Activated CD4-positive, alpha-beta T cell treated with anti-CD3 and anti-CD28 coated beads, Interleukin-2, amount 50 U/mL, for 16 hours (primary cell): ENCODE measurements at regions not wholly inside any gene's neighbourhood (a gene's known extent, or its start where the extent isn't known, plus 50 kb on each side); places are given as distances from the start of the nearest gene placed in this dataset.

ENCODE experiments used
- DNase-seq: peaks from one replicate; pipeline ENCODE4 v3.0.0-alpha.2; 2020

- no peak for DNase-seq
Observed at GRCh38 chr5:71865665-71866320, 146.7 kb downstream of the CARTPT start.

- no peak for DNase-seq
Observed at GRCh38 chr5:71872311-71872864, 153.3 kb downstream of the CARTPT start.

- no peak for DNase-seq
Observed at GRCh38 chr5:71873191-71873591, 154.1 kb downstream of the CARTPT start.

DNA sequence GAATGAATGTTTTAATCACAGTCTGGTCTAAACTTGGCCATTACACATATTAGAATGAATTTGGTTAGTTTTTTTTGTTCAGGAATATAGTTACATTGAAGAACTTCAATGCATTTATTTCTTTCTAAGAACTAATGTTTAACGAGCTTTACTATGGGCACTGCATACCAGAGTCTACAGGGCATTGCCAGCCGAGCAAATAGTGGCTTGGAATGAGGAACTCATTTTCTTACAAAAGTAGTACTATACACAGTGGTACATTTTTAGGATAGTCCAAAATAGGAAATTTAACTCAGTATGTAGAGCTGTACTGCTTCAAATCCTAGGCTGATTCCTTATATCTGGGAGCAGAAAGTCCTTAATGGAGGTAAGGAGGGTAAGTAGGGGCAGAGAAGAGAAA, 155.4 kb downstream of the CARTPT start:
- no peak for DNase-seq

- DNase-seq = no peak
Observed at GRCh38 chr5:71877511-71877910, 158.4 kb downstream of the CARTPT start.

- no peak for DNase-seq
Observed at GRCh38 chr5:71880536-71880935, 161.5 kb downstream of the CARTPT start.

DNA sequence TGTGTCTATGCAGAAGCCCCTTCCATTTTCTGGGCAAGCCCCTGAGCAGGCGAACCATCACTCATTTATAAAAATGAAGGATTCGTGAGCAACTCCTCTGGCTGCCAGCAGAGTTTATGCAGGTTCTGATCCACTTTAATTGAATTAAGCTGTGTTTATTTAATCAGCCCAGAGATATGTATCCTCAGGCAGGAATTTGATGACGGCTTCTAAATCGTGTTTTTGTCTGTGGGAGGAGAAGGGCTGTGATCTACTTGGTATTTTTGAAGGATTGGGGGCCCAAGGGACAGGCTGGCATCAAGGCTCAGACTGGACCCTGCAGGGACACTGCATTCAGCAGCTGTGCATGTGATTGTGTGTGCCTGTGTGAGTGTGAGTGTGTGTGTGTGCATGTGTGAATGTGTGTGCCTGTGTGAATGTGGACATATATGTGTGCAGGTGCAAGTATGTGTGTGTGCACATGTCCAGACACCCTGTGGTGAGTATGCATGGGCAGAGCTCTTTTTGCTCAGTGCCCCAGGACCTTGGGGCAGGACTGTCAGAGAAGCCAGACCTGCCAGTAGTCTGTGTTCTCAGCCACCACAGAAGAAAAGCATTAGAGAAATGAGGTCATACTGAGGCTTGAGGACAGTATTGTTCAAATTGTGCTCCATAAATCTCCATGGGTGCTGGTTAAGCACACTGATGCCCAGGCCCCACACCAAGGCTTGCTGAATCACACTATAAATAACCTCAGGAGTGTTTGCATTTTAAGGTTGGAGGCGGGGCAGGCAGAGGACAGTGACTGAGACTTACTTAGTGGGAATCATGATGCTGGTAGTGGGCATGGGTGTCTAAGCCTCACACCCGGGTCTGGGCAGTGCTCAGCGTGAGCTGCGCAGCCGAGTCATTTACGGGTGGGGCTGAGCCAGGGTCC, 164.0 kb downstream of the CARTPT start:
- DNase-seq = no peak

- no peak for DNase-seq
Observed at GRCh38 chr5:71883742-71884103, 164.6 kb downstream of the CARTPT start.

GRCh38 chr5:71884926-71885325, 165.9 kb downstream of the CARTPT start:
- DNase-seq = no peak

DNA sequence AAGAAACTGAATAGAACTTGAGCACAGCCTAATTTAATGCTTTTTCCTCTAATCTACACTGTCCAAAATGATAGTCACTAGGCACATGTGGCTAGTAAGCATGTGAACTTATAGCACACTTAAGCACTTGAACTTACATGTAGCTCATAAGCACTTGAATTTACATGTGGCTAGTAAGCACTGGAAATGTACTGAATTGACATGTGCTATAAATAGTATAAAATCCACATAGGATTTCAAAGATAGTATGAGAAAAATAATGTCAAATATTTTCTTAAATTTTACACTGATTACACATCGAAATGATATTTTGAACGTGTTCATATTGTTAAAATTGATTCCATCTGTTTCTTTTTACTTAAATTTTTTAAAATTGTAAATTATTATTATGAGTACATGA, 167.3 kb downstream of the CARTPT start:
- no peak for DNase-seq

DNA sequence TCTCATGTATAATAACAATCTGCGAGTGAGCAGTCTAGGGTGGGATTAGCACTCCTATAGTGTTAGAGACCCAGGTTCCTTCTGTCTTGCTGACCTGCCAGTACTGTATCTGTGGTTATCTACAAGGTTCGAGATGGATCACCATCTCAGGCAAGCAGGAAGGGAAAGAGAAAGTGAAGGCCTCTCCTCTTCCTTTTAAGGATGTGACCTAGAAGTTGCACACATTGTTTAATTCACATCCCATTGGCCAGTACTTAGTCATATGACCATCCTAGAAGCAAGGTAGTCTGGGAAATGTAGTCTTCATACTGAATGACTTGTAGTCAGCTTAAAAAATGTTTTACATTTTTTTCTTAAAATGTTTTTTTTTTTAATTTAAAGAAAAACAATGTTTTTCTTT, 168.6 kb downstream of the CARTPT start:
- DNase-seq = peak; percentile 78

- DNase-seq = no peak
Observed at GRCh38 chr5:71891406-71891805, 172.3 kb downstream of the CARTPT start.

DNA sequence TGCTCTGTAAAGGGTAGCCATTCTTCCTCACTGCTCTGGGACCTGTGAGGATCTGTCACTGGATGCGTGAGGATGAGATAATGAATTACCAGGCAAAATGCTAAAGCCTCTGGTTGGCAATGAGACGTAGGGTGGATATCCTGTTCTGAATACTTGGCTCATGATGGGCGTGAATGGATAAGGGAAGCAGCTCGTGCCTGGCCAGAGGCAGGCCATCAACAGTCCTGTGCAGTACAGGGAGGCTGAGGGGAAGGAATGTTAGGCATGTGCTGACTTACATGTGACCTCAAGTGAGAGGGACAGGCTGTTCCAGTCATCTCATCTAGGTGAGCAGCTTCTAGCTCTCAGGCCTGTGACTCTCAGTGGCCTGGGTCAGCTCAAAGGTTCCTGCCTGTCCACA, 172.8 kb downstream of the CARTPT start:
- DNase-seq = no peak

DNA sequence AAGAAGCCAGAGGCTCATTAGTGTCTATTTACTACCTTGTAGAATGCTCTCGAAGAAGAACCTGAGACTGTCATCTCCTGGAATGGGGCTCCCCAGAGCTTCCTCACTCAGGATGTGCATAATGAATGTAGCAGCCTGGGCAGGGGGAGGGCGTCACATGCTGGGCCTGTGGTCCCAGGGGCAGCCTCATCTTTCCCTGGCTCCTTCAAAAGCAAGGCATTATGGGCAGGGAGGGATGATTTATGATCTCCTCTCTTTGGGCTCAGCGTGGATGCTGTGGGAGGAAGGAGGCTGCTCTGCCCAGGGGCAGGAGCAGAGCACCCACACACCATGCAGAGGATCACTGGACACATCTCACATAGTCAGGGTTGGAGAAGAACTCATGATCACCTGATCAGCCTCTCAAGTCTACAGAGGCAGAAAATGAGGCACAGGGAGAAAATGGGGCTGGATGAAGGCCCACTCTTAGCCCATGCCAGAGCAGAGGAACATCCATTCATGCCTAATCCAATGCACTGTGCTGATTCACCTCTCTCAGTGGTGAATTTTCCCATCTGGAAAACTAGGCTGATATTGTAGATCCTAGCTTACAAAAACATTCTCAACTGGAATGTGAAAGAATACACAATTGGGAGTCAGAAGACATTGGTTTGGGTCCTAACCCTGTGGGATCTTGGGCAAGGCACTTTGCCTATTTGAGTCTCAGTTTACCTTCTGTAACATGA, 173.7 kb downstream of the CARTPT start:
- DNase-seq = no peak

- no peak for DNase-seq
Observed at GRCh38 chr5:71893451-71893850, 174.4 kb downstream of the CARTPT start.

GRCh38 chr5:71894091-71894490, 175.0 kb downstream of the CARTPT start:
- DNase-seq = no peak

DNA sequence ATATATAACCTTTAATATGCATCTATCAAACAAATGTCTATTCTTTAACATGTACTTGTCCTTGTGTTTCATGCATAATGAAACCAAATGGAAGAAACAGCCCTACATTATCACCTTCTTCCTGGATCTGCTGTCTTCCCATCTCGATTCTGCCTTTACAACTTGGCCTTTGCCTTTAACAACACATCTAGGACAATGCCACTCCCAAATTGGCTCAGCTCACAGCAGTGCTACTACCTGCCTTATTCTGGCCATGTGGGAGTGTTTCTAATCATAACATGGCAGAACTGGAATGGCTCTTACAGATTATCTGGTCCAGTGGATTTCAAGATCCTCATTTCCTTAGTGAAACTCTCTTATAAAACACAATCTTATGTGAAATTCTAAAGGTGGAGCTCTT, 176.5 kb downstream of the CARTPT start:
- DNase-seq = no peak

- no peak for DNase-seq
Observed at GRCh38 chr5:71899865-71900342, 180.8 kb downstream of the CARTPT start.

DNA sequence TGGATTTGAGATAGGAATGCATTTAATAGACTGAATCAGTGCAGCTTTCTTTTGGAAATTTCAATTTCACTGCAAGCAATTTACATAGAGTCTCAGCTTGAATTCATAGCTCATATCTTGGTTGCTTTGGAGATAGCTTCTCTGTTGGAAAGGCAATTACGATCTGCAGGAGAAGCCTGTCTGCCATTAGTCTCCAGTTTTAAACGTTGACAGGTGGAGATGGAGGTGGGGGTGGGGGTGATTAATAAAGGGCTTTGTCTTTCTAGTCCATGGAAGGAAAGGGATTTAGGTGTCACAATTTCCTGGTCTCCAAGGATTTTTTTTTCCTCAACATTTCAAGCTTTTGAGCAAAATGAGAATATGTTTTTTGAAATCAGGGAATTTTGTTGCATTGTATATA, 184.7 kb downstream of the CARTPT start:
- no peak for DNase-seq

- no peak for DNase-seq
Observed at GRCh38 chr5:71904852-71905251, 185.8 kb downstream of the CARTPT start.

DNA sequence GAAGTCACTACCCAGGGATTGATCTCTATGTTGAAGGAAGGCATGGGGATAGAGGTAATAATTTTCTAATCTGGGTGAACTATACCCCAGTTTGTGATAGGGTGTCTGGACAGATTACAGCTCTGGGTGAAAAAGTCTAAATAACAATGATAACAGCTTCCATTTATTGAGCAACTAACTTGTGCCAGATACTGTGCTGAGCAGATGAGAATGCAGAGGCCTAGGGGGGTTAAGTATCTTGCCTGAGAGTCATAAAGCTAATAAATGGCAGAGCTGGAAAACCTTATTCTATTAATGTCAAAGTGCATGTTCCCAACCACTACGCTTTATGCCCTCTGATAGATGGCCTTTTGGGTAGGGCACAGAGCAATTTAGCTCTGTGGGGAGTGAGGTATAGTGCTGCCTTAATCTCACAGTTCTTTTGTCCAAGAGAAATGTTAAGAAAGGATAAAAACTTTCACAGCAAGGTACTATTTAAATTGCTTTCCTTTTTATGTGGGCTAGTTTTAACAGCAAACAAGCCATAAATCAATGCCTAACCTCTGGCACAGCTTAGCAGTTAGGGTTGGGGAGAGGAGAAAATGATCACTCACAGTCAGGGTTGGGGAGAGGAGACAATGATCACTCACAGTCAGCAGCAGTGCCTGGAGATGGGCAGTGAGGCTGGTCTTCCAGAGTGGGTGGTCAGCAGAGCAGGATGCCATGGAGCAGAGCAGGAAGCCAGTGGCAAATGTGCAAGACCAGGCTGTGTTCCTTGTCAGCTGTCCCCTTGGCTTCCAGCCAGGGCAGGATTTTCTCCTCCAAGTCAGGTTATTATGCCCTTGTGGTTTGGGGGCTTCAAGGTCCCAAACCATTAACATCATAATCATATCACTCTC, 187.0 kb downstream of the CARTPT start:
- DNase-seq = no peak

- no peak for DNase-seq
Observed at GRCh38 chr5:71907001-71907588, 188.0 kb downstream of the CARTPT start.
